SU-DHL-6 (cell line): ENCODE measurements at regions not wholly inside any gene's neighbourhood (a gene's known extent, or its start where the extent isn't known, plus 50 kb on each side); places are given as distances from the start of the nearest gene placed in this dataset.

Experiments used
- H2AFZ ChIP-seq: fragments of 200-600 bp; sonication (generic); 2 replicates; pipeline ENCODE4 v1.6.1; 2014; ENCODE audit warnings: low read depth, mild to moderate bottlenecking, moderate library complexity, mixed read lengths, antibody characterized with exemption, low read length; ENCODE audit not compliant: severe bottlenecking
- H3F3A ChIP-seq: fragments of 200-600 bp; shearing (Covaris generic); 2 replicates; pipeline ENCODE4 v1.6.0; 2016; ENCODE audit warnings: antibody characterized with exemption, mild to moderate bottlenecking; ENCODE audit not compliant: insufficient read depth
- H3K27ac ChIP-seq: fragments of 200-600 bp; sonication (generic); 2 replicates; pipeline ENCODE4 v1.5.1; 2016; ENCODE audit warnings: low read depth, mild to moderate bottlenecking, low read length, moderate library complexity, mixed read lengths
- H3K27me3 ChIP-seq: fragments of 200-600 bp; sonication (generic), shearing (Covaris generic); 2 replicates; pipeline ENCODE4 v1.6.0; 2014; ENCODE audit warnings: mild to moderate bottlenecking, low read length
- H3K36me3 ChIP-seq: fragments of 200-600 bp; sonication (generic); 2 replicates; pipeline ENCODE4 v1.6.1; 2014; ENCODE audit warnings: mild to moderate bottlenecking, low read length, mixed read lengths
- H3K4me2 ChIP-seq: fragments of 300-600, 200-600 bp; shearing (Covaris generic), sonication (generic); 2 replicates; pipeline ENCODE4 v1.6.0; 2014; ENCODE audit warnings: low read length, low read depth, mild to moderate bottlenecking; ENCODE audit not compliant: poor library complexity, severe bottlenecking
- H3K4me3 ChIP-seq: fragments of 200-600 bp; sonication (generic); 2 replicates; pipeline ENCODE4 v1.5.1; 2014; ENCODE audit warnings: antibody characterized with exemption, low read length, mild to moderate bottlenecking, mixed read lengths; ENCODE audit not compliant: insufficient read depth, poor library complexity, severe bottlenecking
- H3K79me2 ChIP-seq: fragments of 200-600 bp; sonication (generic); 2 replicates; pipeline ENCODE4 v1.6.1; 2014; ENCODE audit warnings: mild to moderate bottlenecking, low read length, moderate library complexity; ENCODE audit not compliant: insufficient read depth
- H3K9ac ChIP-seq: fragments of 200-600 bp; sonication (generic); 2 replicates; pipeline ENCODE4 v1.7.0; 2014; ENCODE audit warnings: mild to moderate bottlenecking, low read length
- H3K9me2 ChIP-seq: fragments of 200-600 bp; sonication (generic); replicated peaks from 2 replicates; pipeline ENCODE4 v1.6.1; 2014; ENCODE audit warnings: low read length; ENCODE audit not compliant: insufficient read depth
- H3K9me3 ChIP-seq: fragments of 200-600 bp; sonication (generic); 2 replicates; pipeline ENCODE4 v1.6.1; 2014; ENCODE audit warnings: low read length, mixed read lengths; ENCODE audit not compliant: insufficient read depth
- H4K20me1 ChIP-seq: fragments of 200-600 bp; sonication (generic); 2 replicates; pipeline ENCODE4 v1.6.1; 2014; ENCODE audit warnings: low read depth, mild to moderate bottlenecking, antibody characterized with exemption, low read length, moderate library complexity, mixed read lengths
- CTCF ChIP-seq: fragments of 200-600 bp; sonication (generic); IDR thresholded peaks from one replicate; pipeline ENCODE4 v1.5.1; 2017; ENCODE audit warnings: antibody characterized with exemption, mild to moderate bottlenecking, low read length, moderate library complexity; ENCODE audit not compliant: insufficient read depth, poor library complexity, severe bottlenecking
- EZH2phosphoT487 ChIP-seq: fragments of 200-600 bp; sonication (generic), shearing (Covaris generic); conservative IDR thresholded peaks from 2 replicates; pipeline ENCODE4 v1.6.1; 2018; ENCODE audit warnings: mild to moderate bottlenecking, antibody characterized with exemption, low read length, moderate library complexity, mixed read lengths

- no peak for TF ChIP-seq CTCF
- no peak for TF ChIP-seq EZH2phosphoT487
- H3K36me3 ChIP-seq: no peaks in the 10 kb centered on the region
- H3K9ac ChIP-seq: no peak overlapping the region
- H3K4me3 ChIP-seq: no peak overlapping the region
- H3K27ac ChIP-seq: no peak overlapping the region
- peak overlapping the region; percentile 52 for H2AFZ ChIP-seq
- H3K27me3 ChIP-seq: no peaks in the 10 kb centered on the region
- no peaks in the 10 kb centered on the region for H3K79me2 ChIP-seq
- H3K4me2 ChIP-seq: no peak overlapping the region
- H3K9me2 ChIP-seq: no peaks in the 10 kb centered on the region
- H3F3A ChIP-seq: no peaks in the 10 kb centered on the region
- H3K9me3 ChIP-seq: no peaks in the 10 kb centered on the region
- H4K20me1 ChIP-seq: no peaks in the 10 kb centered on the region
Measured at GRCh38 chr14:48391661-48392060, 716.3 kb upstream of the MDGA2 start.

DNA sequence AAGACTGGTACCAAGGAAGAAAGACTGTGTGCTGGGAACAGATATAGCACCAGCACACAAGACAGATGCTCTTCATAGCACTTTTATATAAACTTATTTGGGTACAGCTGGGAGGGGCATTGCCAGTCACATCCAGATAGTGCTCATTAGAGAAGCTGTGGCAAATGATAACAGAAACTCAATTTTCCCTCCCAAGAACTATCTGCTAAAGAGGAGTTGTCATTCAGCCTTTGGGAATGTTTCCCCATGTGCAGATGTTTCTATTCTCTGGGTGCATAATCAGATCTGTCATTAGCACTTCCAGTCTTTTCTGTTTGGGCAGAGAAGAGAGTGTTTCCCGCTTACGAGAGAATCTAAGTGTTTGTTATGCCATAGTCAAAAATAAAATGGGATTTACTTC lies 714.9 kb upstream of the MDGA2 start:
- no peaks in the 10 kb centered on the region for H3K9me3 ChIP-seq
- H2AFZ ChIP-seq: no peak overlapping the region
- no peak overlapping the region for H3K4me3 ChIP-seq
- H3K27ac ChIP-seq: no peak overlapping the region
- H3K27me3 ChIP-seq: no peaks in the 10 kb centered on the region
- H3K79me2 ChIP-seq: no peaks in the 10 kb centered on the region
- no peak for TF ChIP-seq CTCF
- TF ChIP-seq EZH2phosphoT487: no peak
- H4K20me1 ChIP-seq: no peaks in the 10 kb centered on the region
- H3K9ac ChIP-seq: no peak overlapping the region
- H3F3A ChIP-seq: no peaks in the 10 kb centered on the region
- no peaks in the 10 kb centered on the region for H3K9me2 ChIP-seq
- no peak overlapping the region for H3K4me2 ChIP-seq
- H3K36me3 ChIP-seq: no peaks in the 10 kb centered on the region

DNA sequence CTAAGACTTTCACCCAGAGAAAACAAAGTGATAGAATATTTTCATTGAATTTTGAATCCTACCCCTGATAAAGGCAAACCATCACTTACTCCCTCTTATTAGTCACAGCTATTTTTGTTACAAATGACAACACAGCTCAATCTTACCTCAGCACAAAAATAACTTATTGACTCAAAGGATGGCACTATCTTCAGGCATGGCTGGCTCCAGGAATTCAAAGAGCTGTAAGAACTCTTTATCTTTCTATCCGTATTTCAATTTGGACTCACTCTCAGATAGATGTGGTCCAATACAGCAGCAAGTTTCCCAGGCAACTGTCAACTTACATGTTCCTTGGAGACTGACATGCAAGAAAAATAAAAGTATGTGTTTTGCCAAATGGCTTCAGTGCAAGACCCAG lies 709.4 kb upstream of the MDGA2 start:
- Histone ChIP-seq H3K9me2 (no peaks in the 10 kb centered on the region), H3K79me2 (no peaks in the 10 kb centered on the region), H3K4me2 (no peak overlapping the region), H3K4me3 (no peak overlapping the region), H4K20me1 (no peaks in the 10 kb centered on the region), H3K36me3 (no peaks in the 10 kb centered on the region), H3F3A (no peaks in the 10 kb centered on the region), H3K27ac (no peak overlapping the region), H3K27me3 (no peaks in the 10 kb centered on the region), H3K9ac (no peak overlapping the region), H3K9me3 (no peaks in the 10 kb centered on the region), H2AFZ (no peak overlapping the region)
- no peak for TF ChIP-seq EZH2phosphoT487
- TF ChIP-seq CTCF: no peak

DNA sequence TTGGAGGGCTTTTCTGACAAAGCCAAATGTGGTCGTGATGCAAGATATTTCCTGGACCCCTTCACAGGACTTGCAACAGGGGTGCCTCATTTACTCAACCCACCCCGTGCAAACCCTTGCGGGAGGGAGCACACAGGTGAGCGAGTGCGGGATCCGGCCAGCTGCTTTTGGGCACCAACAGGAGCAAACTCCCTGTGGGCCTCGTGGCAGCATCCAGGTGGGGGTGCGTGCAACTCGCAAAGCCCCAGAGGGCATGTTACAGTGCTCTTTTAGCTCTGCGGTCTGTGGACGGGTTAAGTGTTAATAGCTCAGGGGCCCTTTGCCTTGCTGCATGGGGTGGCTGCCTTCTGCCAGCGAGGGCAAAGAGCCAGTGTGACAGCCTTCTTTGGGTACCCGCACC lies 707.6 kb upstream of the MDGA2 start:
- Histone ChIP-seq H3K9me3 (no peaks in the 10 kb centered on the region), H3K9ac (no peak overlapping the region), H3K9me2 (no peaks in the 10 kb centered on the region), H3K27ac (no peak overlapping the region), H3F3A (no peaks in the 10 kb centered on the region), H2AFZ (no peak overlapping the region), H3K36me3 (no peaks in the 10 kb centered on the region), H3K4me2 (no peak overlapping the region), H3K79me2 (no peaks in the 10 kb centered on the region), H3K27me3 (no peaks in the 10 kb centered on the region), H4K20me1 (no peaks in the 10 kb centered on the region), H3K4me3 (no peak overlapping the region)
- TF ChIP-seq CTCF: no peak
- no peak for TF ChIP-seq EZH2phosphoT487
